ENCODE measurements at regions not wholly inside any gene's neighbourhood (a gene's known extent, or its start where the extent isn't known, plus 50 kb on each side); places are given as distances from the start of the nearest gene placed in this dataset.
"Not testable (repeated sequence)": the region's sequence is repeated elsewhere in the genome, so short reads cannot be mapped to it uniquely, and the experiment has no call there.

GRCh38 chrX:139320661-139321354 is 209.7 kb upstream of the F9 start:
- not testable (repeated sequence) for TF ChIP-seq EZH2phosphoT487 (IDR thresholded peaks at IDR 0.05; ENCODE audit: borderline replicate concordance); ATF3 (IDR thresholded peaks at IDR 0.05); EGR1 (IDR thresholded peaks at IDR 0.05; ENCODE audit: low read depth); CTCF (IDR thresholded peaks at IDR 0.05 in 2 of 3, conservative IDR thresholded peaks at IDR 0.05 in 1 of 3; ENCODE audit: borderline replicate concordance in 1 of 3, insufficient read depth in 1 of 3, low read depth in 2 of 3, low read length in 2 of 3); POLR2A (IDR thresholded peaks at IDR 0.05; ENCODE audit: borderline replicate concordance, extremely low read depth, insufficient read depth, insufficient read length)

All from HCT116 (cell line).